ENCODE measurements at regions not wholly inside any gene's neighbourhood (a gene's known extent, or its start where the extent isn't known, plus 50 kb on each side); places are given as distances from the start of the nearest gene placed in this dataset.
"Not testable (repeated sequence)": the region's sequence is repeated elsewhere in the genome, so short reads cannot be mapped to it uniquely, and the experiment has no call there.

DNA sequence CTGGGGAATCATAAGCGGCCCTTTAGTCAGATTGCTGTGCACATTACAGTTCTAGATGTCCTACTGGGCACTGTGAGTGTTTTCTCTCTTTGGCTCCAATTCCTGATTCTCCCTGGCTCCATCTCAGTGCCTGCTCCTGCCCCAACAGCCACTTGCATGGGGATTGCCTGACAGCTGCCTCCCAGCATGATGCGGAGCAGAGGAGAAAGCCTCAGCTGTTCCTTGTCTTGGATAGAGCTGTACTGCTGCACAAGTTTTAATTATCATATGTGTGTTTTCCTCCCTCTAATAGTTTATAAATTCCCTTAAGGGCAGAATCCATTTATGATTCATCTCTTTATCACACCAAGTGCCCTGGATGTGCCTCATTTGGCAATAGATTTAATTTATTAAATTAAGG, 285.8 kb upstream of the COBL start:
- intact Hi-C loops (cut with DNase I; ENCODE audit: low total_unique reads): no loop called here
- H3K36me3 ChIP-seq: no peaks in the 10 kb centered on the region
- no peak for DNase-seq
- H3K9me3 ChIP-seq: peaks cover 0 to 5% (median 2%) of the 10 kb centered on the region in 4 donors
- no peak overlapping the region for H3K4me3 ChIP-seq
- H3K4me1 ChIP-seq: no peaks in the 10 kb centered on the region
- WGBS, 5 donors: 88 to 98% (median 90%) methylated on average over 2 of the region's 2 CpGs
- H3K27me3 ChIP-seq: no peaks in the 10 kb centered on the region
- TF ChIP-seq, protein P1, sequence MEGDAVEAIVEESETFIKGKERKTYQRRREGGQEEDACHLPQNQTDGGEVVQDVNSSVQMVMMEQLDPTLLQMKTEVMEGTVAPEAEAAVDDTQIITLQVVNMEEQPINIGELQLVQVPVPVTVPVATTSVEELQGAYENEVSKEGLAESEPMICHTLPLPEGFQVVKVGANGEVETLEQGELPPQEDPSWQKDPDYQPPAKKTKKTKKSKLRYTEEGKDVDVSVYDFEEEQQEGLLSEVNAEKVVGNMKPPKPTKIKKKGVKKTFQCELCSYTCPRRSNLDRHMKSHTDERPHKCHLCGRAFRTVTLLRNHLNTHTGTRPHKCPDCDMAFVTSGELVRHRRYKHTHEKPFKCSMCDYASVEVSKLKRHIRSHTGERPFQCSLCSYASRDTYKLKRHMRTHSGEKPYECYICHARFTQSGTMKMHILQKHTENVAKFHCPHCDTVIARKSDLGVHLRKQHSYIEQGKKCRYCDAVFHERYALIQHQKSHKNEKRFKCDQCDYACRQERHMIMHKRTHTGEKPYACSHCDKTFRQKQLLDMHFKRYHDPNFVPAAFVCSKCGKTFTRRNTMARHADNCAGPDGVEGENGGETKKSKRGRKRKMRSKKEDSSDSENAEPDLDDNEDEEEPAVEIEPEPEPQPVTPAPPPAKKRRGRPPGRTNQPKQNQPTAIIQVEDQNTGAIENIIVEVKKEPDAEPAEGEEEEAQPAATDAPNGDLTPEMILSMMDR (IDR thresholded peaks at IDR 0.05): no peak
- no peak for TF ChIP-seq POLR2A (IDR thresholded peaks at IDR 0.05)
- TF ChIP-seq EP300 (IDR thresholded peaks at IDR 0.05): no peak
- TF ChIP-seq POLR2AphosphoS5 (IDR thresholded peaks at IDR 0.05): no peak
- no peak overlapping the region for H3K27ac ChIP-seq

DNA sequence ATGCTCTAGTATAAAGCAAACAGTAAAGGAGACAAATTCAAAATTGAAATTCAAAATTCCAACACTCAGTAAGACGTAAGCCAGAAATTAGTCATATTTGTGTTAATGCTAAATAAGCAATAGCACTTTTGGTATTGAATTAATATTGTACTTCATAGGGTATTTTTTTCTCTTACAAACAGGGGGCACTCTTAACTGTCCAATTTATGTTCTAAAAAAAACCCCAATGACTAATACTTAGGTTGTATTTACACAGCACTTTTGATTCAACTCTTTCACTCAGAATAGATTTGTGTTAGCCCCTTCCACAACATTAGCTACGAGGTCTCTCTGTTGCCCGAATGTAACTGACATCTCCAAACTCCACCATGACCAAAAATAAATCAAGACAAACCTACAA, 284.9 kb upstream of the COBL start:
- Histone ChIP-seq H3K36me3 (no peaks in the 10 kb centered on the region), H3K4me3 (no peak overlapping the region), H3K4me1 (no peaks in the 10 kb centered on the region), H3K27ac (no peak overlapping the region), H3K27me3 (no peaks in the 10 kb centered on the region), H3K9me3 (peaks cover 0 to 5% (median 2%) of the 10 kb centered on the region in 4 donors)
- TF ChIP-seq EP300 (IDR thresholded peaks at IDR 0.05): no peak
- TF ChIP-seq, protein P1 (IDR thresholded peaks at IDR 0.05): no peak
- TF ChIP-seq POLR2A (IDR thresholded peaks at IDR 0.05): no peak
- TF ChIP-seq POLR2AphosphoS5 (IDR thresholded peaks at IDR 0.05): no peak
- intact Hi-C loops (cut with DNase I; ENCODE audit: low total_unique reads): no loop called here
- 71 to 87% (median 82%) methylated on average over 3 of the region's 3 CpGs for WGBS, 5 donors
- no peak for DNase-seq

DNA sequence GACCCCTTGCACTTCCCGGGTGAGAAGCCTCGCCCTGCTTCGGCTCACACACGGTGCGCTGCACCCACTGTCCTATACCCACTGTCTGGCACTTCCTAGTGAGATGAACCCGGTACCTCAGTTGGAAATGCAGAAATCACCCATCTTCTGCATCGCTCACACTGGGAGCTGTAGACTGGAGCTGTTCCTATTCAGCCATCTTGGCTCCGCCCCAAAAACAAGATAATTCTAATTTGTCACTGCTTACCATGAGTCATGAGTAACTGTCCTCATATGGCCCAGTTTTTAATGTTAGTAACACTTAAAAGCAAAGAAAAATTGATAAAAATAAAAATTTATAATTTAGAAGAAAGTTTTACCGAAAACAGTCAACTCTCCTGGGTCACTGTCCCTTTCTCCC, 283.3 kb upstream of the COBL start:
- H3K4me3 ChIP-seq; H3K9me3 ChIP-seq; DNase-seq; intact Hi-C loops (cut with DNase I; ENCODE audit: low total_unique reads); H3K27ac ChIP-seq; H3K27me3 ChIP-seq; H3K36me3 ChIP-seq; H3K4me1 ChIP-seq: not testable (repeated sequence)
- WGBS, 5 donors: 82 to 93% (median 85%) methylated on average over 9 of the region's 9 CpGs

DNA sequence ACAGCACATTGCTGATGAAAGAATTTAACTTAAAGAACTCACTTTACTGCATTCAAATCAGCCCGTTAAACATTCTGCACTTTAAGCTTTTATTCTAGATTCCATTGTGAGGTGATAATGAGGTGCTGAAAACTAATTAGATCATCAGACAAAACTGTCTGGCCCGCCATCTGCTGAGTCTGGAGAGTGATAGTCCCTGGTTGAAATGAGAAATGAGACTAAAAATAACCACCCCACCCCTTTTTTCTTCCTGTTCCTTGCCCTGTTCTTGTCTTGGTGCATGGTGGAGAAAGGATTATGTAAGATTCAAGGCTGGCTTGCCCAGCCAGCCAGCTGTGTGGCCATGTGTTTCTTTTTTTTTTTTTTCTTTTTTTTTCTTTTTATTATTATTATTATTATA, 277.0 kb upstream of the COBL start:
- no peaks in the 10 kb centered on the region for H3K36me3 ChIP-seq
- no peaks in the 10 kb centered on the region for H3K4me1 ChIP-seq
- H3K27ac ChIP-seq: no peak overlapping the region
- intact Hi-C loops (cut with DNase I; ENCODE audit: low total_unique reads): no loop called here
- WGBS, 5 donors: 60 to 84% (median 63%) methylated on average over 2 of the region's 2 CpGs
- DNase-seq: no peak
- TF ChIP-seq POLR2A (IDR thresholded peaks at IDR 0.05) (no peak), EP300 (IDR thresholded peaks at IDR 0.05) (no peak), POLR2AphosphoS5 (IDR thresholded peaks at IDR 0.05) (no peak)
- TF ChIP-seq, protein P1 (IDR thresholded peaks at IDR 0.05): no peak
- H3K27me3 ChIP-seq: no peaks in the 10 kb centered on the region
- H3K4me3 ChIP-seq: no peak overlapping the region
- H3K9me3 ChIP-seq: no peaks in the 10 kb centered on the region

DNA sequence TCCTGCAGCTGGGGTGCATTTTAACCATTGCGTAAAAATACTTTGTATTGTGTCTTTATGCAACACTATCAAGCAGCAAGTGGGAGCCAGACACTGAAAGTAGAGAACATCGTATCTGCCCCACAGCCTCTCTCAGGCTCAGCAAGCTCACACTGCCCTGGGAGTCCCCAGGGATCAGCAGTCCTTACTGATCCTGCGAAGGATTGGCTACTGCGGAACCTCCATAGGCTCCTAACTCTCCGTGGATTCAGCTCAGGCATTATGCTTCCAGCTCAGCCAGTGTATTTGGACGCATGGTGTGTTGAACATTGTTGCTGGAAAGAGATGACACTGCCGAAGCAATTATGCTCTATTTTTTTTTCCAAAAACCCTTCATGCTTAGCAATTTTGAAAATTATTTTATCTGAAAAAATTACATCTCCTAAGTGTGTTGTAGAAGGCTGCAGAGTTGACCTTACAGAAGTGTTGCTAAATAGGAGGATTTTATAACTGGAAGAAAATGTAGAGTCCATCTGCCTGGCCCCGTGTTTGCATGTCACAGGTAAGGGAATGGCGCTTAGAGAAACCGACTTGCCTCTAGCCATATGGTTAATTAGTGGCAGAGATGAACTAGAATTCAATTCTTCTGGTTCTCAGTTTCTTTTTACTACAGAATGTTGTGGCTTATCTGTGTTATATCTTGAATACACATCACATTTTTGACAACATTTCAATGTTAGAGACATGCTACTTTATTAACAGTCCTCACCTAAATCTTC, 276.4 kb upstream of the COBL start:
- Histone ChIP-seq H3K9me3 (no peaks in the 10 kb centered on the region), H3K4me1 (no peaks in the 10 kb centered on the region), H3K36me3 (no peaks in the 10 kb centered on the region), H3K4me3 (no peak overlapping the region), H3K27me3 (no peaks in the 10 kb centered on the region), H3K27ac (no peak overlapping the region)
- WGBS, 5 donors: 73 to 90% (median 84%) methylated on average over 10 of the region's 10 CpGs
- TF ChIP-seq POLR2A (IDR thresholded peaks at IDR 0.05) (no peak), EP300 (IDR thresholded peaks at IDR 0.05) (no peak), POLR2AphosphoS5 (IDR thresholded peaks at IDR 0.05) (no peak)
- TF ChIP-seq, protein P1 (IDR thresholded peaks at IDR 0.05): no peak
- intact Hi-C loops (cut with DNase I; ENCODE audit: low total_unique reads): no loop called here
- no peak for DNase-seq
